GM04504 (cell line): ENCODE measurements at regions not wholly inside any gene's neighbourhood (a gene's known extent, or its start where the extent isn't known, plus 50 kb on each side); places are given as distances from the start of the nearest gene placed in this dataset.
"Not testable (repeated sequence)": the region's sequence is repeated elsewhere in the genome, so short reads cannot be mapped to it uniquely, and the experiment has no call there.

Experiments used
- DNase-seq: peaks from one replicate; pipeline ENCODE4 v3.0.0-alpha.2; 2012; ENCODE audit warnings: low read depth

- DNase-seq = no peak
Measured at GRCh38 chrX:97858592-97858991, 974.9 kb downstream of the RPA4 start.

GRCh38 chrX:97860226-97860625 lies 976.5 kb downstream of the RPA4 start:
- peak; percentile 7 for DNase-seq

GRCh38 chrX:97863261-97863660 lies 979.6 kb downstream of the RPA4 start:
- no peak for DNase-seq

GRCh38 chrX:97867266-97867665 lies 983.6 kb downstream of the RPA4 start:
- DNase-seq = no peak

GRCh38 chrX:97876697-97877407 lies 993.1 kb downstream of the RPA4 start:
- DNase-seq = peak; percentile 32

- peak; percentile 11 for DNase-seq
Measured at GRCh38 chrX:97882306-97882705, 998.6 kb downstream of the RPA4 start.

GRCh38 chrX:97895751-97896150 lies 1012.0 kb downstream of the RPA4 start:
- no peak for DNase-seq

- no peak for DNase-seq
Measured at GRCh38 chrX:97897998-97898397, 1014.3 kb downstream of the RPA4 start.

GRCh38 chrX:97898798-97899197 lies 1015.1 kb downstream of the RPA4 start:
- peak; percentile 19 for DNase-seq

- no peak for DNase-seq
Measured at GRCh38 chrX:97907791-97908190, 1024.1 kb downstream of the RPA4 start.

GRCh38 chrX:97909245-97909644 lies 1025.5 kb downstream of the RPA4 start:
- no peak for DNase-seq

GRCh38 chrX:97915390-97915789 lies 1031.7 kb downstream of the RPA4 start:
- not testable (repeated sequence) for DNase-seq

GRCh38 chrX:97921223-97921622 lies 1037.5 kb downstream of the RPA4 start:
- DNase-seq = not testable (repeated sequence)

- no peak for DNase-seq
Measured at GRCh38 chrX:97931586-97931985, 1047.9 kb downstream of the RPA4 start.

GRCh38 chrX:97936296-97936695 lies 1052.6 kb downstream of the RPA4 start:
- DNase-seq = no peak

- DNase-seq = peak; percentile 8
Measured at GRCh38 chrX:97938706-97939105, 1055.0 kb downstream of the RPA4 start.

- DNase-seq = no peak
Measured at GRCh38 chrX:97968376-97969163, 1084.9 kb downstream of the RPA4 start.

- DNase-seq = no peak
Measured at GRCh38 chrX:97984641-97985040, 1100.9 kb downstream of the RPA4 start.

GRCh38 chrX:97985096-97985495 lies 1101.4 kb downstream of the RPA4 start:
- DNase-seq = no peak

- no peak for DNase-seq
Measured at GRCh38 chrX:97987979-97988378, 1104.3 kb downstream of the RPA4 start.

GRCh38 chrX:97995834-97996233 lies 1112.1 kb downstream of the RPA4 start:
- DNase-seq = no peak

- DNase-seq = no peak
Measured at GRCh38 chrX:98028691-98029090, 1145.0 kb downstream of the RPA4 start.

GRCh38 chrX:98029861-98030260 lies 1146.2 kb downstream of the RPA4 start:
- no peak for DNase-seq

- DNase-seq = no peak
Measured at GRCh38 chrX:98057176-98057575, 1173.5 kb downstream of the RPA4 start.
